GM18861 (cell line): ENCODE measurements at regions not wholly inside any gene's neighbourhood (a gene's known extent, or its start where the extent isn't known, plus 50 kb on each side); places are given as distances from the start of the nearest gene placed in this dataset.

Source experiments
- ATAC-seq: cut with Tn5 transposase; IDR thresholded peaks from one replicate; pipeline ENCODE4 v1.9.1; 2021; ENCODE audit not compliant: unreplicated experiment

GRCh38 chr15:77823736-77824135, 191.0 kb upstream of the LINGO1 start:
- no peak for ATAC-seq

DNA sequence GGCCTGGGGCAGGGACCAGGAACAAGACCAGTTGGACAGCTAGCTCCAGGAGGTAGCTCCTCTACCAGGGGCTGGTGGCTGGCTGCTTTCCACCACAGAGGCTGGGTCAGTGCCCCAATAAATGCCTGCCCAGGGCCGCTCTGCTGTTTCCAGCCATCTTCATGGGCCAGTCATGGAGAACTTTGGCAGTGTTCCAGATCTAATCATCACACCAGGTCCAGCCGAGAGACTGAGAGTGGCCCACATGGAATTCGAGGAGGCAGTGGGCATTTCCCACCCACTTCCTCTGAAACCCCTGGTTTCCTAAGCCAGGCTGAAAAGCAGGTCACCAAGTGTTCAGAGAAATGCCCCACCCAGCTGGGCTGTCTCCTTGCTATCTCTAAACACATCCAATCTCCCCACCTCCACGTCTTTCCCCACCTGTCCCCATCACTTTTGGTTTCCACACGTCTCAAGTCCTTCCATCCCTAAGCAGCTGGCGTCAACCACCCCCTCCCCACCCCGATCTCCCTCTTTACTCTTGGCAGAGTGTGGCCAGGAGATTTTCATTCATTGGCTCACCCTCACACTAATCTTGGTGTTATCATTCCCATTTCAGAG, 190.0 kb upstream of the LINGO1 start:
- no peak for ATAC-seq

DNA sequence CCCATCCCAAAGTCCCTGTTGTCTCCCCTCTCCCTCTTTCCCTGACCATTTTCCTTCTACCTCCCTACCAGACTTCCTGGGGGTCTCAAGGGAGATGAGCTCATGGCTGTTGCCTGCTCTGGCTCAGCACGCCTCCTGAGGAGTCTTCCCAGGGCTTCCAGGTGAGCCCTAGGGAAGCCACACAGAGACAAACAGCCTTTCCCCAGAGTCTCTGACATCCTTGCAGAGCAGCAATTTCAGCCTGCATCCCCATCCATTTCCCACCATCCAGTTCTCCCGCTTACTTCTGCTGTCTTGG, 189.2 kb upstream of the LINGO1 start:
- no peak for ATAC-seq

DNA sequence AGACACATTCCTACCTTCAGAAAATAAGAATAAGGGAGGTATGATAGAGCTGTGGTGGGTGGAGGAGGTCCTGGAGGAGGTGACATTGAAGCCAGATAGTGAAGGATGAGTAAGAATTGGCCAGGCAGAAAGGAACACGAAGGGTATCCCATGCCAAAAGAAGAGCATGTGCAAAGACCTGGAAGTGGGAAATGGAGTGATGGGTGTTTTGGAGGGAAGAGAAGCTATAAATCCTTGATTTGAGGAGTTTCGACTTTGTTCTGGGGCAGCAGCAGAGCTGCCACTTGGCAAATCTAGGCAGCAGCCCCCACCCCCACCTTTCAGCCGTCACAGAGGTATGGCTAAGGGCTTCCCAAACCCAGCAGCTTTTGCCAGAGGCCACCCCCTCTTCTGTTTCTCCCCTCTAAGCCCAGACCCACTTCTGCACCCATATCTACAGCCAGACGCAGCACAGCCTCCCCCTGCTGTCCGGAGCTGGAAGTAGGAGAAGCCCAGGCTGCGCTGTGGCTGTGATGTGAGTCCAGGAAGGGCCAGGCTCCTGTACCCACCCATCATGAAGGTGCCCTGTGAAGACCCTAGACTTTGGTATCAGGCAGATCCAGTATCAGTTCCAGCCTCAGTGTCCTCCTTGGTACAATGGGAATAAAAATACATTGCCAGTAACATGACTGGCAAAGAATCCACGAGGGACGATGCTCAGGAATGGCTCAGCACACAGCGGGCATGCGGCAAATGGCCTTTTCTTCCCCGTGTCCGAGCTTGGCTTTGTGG, 188.7 kb upstream of the LINGO1 start:
- ATAC-seq, result no peak

DNA sequence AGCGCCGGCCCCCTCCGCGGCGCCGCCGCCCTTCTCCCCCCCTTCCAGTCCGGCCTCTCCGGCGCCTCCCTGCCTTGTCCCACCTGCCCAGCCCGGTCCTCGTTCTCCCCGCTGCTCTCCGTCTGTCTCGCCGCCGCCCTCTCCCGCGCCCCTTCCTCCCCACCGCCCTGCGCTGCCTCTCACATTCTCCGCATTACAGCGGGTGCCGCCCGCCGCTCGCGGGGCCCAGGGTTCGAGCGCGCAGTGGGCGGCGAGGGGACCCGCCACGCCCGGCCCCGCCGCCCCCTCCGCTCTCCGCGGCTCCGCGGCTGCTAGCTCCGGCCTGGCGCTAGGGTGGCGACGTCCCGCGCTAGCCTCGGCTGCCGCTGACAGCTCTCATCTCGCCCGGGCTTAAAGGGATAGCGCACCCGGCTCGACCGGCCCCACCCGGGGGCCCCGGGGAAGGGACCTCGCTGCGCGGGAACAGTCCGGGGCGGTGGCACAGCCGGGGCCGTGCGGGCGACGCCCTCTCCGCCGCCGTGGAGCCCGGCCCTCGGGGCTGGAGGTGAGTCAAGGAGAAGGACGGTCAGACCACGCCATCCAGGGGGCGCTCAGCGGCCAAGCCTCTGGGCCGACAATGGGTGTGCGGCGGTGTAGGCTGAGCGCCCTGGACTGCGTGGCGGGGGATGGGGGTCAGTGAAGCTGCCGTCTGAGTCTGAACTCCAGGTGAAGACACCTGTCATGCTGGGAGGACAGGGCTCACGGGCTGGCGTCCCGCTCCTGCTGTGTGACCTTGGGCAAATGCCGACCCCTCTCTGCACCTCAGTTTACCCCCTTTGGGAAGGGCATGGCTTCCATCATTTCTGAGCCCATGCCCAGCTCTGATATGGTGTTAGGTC, 187.4 kb upstream of the LINGO1 start:
- ATAC-seq, result no peak

DNA sequence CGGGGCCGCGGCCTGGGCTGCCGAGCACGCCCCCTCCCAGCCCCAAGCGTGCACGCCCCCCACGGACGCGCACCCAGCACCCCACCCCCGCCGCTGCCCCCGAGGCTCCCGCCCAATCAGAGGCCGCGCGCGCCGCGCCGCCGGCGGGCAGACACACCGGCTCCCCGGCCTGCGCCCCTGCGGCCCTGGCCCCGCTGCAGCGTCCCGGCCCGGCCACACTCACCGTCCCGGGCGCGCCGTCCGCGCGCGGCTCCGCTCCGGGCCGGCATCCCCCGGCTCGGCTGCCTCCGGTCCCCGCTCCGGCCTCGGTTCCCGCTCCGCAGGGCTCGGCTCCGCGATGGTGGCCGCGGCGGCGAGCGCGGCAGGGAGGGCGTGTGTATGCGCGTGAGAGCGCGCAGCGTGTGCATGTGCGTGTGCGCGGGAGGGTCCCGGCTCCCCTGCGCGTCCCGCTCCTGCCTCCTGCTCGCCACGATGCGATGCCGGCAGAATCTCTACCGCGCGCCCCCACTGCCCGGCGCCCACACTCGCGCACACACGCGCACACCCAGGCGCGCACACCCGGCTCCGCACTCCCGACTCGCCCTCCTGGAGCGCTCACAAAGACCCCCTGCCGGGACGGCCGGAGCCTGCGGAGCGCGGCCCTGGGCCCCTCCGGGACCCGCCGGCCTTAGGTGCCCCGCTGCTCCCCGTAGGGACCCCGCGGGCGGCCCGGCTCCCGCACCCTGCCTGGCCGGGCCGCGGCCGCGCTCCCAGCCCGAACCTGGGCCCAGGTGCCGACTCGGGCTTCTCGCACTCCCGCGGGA, 186.5 kb upstream of the LINGO1 start:
- ATAC-seq, result no peak

DNA sequence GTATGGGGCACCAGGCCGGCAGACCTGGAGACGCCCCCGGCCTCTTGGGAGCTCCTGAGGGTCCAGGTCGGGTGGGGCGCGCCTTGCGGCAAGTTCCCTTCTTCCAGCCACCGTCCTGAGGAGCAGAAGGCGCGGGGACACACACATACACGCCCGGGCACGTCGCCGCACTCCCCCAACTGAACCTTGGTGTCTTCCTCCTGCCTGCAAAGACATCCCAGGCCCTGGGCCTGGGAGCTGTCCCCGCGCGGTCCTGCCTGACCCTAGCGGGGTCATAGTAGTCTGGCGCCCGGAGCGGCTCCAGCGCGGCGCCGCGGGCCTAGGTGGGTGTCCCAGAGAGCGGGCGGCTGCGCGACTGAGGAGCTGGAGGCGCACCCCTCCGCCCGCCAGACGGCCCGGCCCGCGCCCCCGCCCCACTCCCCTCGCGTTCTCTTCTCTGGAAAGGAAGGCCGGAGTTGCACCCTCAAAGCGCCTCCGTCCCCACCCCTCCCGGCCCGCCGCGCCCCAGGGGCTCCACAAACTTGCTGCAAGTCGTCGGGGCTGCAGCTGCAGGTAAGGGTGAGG, 185.9 kb upstream of the LINGO1 start:
- no peak for ATAC-seq

GRCh38 chr15:77817434-77817833, 184.7 kb upstream of the LINGO1 start:
- no peak for ATAC-seq

DNA sequence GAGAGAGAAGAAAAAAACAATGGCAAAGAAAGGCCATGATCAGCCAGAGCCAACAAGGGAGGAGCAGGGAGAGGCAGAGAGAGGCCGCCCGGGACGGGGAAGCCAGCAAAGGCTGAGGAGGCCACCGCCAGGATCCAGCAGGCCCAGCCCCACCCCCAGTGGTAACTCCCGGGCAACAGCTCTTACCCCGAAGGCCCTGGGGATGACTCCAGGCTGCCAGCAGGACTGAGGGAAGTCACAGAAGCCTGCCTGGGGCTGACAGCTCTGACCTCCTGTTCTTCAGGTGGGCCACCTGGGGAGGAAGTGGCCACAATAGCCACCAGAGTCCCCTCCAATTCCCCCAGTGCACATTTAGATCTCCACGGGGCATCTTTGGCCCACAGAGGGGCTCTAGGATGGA, 184.3 kb upstream of the LINGO1 start:
- ATAC-seq, result no peak

DNA sequence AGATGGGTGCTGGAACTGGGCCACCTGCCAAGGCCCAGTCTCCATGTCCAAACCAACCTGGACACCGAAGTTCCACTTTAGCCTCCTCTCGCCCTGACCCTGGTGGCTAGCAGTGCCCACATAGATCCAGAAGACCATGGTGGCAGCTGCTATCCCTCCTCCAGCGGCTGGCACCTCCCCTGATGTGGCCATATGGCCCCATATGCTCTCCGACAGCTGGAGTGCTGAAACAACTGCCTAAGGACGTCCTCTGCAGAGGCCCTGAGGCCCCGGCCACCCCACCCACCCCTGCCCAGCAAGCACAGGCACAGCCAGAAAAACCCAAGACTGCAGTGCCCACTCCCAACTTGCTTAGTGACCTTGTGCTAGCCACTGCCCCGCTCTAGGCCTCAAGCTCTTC, 182.3 kb upstream of the LINGO1 start:
- ATAC-seq, result no peak

DNA sequence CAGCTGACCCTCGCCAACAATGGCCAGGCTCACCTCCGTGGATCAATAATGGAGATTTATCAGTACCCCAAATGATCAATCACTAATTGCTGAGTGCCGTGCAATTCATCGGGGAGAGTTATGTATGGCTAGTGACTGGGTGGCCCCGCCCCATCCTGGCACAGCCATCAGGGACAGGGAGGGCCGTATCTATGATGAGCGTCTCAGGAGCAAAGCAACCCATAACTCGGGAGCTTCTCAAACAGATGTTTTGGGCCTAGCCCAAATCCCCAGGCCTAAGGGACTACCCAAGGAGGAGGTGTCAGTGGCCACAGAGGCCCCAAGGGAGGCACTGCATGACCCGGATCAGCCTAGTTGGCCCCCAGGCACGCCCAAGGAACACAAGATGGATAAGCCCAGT, 180.0 kb upstream of the LINGO1 start:
- ATAC-seq, result no peak

GRCh38 chr15:77811270-77811669, 178.6 kb upstream of the LINGO1 start:
- ATAC-seq, result no peak

DNA sequence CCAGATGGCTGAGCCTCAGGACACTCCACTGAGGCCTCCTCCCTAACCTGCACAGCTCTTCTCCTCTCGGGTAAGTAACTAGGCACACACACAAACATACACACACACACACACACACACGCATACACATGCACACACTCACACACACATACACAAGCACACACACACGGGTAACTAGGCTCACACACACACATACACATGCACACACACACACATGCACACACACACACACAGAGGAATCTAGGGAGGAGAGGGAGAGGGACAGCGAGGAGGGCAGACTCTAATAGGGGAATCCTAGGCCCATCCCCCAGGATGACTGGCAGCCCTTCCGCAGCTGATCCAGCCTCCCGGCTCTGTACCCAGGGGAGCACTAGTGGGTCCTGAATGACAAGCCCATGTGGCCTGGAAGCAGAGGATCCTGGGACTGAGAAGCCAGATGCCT, 177.4 kb upstream of the LINGO1 start:
- no peak for ATAC-seq

DNA sequence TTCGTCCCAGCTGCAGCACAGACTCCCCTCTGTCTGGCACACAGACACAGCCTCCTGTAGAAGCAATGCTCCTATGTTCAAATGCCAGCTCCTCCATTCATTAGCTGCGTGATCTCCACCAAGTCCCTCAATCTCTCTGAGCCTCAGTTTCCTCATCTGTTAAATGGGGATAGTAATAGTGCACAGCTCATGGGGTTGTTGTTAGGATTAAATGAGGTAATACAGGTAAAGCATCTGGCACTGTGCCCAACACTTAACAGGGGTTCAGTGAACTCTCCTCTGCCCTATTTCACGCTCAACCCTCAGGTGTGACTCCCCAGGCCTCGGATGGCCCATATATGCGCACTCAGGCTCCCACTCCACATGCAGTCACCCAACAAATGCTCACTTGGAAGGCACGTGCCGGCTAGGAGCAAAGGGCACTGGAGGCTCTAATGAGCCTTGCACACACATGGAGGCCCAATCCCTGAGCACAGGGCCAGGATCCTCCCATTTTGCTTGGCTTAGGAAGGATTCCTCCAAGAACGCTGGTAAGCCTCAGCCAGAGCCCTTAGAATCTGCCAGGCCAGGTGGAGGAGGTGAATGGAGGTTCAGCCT, 176.0 kb upstream of the LINGO1 start:
- ATAC-seq, result no peak

DNA sequence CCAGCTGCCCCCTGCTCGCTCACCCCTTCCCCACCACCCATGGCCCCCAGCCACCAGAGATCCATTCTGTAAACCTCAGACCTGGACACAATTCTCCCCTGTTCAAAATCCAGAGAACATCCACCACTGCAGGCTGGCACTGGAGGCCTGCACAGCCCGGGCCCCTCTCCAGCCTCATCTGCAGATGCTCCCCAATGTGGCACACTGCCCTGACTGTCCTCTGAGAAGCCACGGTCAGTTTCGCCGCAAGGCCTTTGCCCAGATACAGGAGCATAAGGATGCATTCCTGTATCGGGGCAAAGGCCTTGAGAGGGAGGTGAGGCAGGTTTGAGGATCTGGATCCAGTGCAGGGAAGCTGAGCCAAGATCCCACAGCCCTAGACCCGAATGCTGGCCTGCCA, 175.4 kb upstream of the LINGO1 start:
- ATAC-seq, result no peak

- no peak for ATAC-seq
These were observed 174.9 kb upstream of the LINGO1 start for GRCh38 chr15:77807611-77808010.

DNA sequence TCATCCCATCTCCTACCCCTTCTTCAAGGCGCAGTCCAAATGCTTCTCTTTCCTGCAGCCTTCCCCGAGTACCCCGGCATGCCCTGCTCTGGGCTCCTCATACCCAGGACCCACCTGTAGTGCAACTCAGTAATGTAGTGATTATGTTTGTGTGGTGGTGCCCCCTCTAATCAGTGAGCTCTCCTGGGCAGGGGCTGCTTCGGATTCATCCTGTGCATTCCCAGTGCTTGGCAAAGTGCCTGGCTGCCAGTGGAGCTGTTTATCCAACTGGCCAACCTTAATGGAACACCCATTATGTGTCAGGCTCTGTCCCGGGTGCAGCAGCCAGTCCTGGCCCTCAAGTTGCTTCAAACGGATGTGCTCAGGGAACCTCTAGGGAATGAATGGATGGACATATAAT, 174.4 kb upstream of the LINGO1 start:
- no peak for ATAC-seq

GRCh38 chr15:77804210-77804609, 171.5 kb upstream of the LINGO1 start:
- ATAC-seq, result no peak

DNA sequence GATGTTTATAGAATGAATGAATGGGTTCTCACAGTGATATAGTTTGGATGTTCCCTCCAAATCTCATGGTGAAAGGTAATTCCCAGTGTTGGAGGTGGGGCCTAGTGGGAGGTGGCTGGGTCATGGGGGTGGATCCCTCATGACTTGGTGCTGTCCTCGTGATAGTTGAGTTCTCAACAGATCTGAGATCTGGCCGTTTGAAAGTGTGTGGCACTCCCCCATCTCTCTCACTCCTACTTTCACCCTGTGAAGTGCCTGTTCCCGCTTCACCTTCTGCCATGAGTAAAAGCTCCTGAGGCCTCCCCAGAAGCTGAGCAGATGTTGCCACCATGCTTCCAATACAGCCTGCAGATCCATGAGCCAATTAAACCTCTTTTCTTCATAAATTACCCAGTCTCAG, 170.8 kb upstream of the LINGO1 start:
- no peak for ATAC-seq

DNA sequence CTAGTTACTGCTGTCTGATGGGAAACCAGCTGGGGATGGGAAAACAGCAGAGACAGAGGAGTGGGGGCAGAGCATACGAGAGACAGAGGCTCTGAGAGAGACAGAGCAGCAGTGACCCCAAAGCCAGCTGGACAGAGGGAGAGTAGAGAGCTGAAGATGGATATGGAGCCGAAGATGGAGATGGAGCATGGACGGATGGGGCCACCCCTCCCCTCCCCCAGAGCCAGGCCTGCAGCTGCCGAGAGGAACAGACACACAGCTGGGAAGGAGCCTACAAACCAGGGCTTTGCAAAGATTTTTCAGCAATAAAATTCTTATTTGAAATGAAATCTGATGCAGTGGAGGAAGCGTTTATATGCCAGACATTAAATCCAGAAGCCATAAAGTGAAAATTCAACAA, 167.6 kb upstream of the LINGO1 start:
- ATAC-seq, result no peak

DNA sequence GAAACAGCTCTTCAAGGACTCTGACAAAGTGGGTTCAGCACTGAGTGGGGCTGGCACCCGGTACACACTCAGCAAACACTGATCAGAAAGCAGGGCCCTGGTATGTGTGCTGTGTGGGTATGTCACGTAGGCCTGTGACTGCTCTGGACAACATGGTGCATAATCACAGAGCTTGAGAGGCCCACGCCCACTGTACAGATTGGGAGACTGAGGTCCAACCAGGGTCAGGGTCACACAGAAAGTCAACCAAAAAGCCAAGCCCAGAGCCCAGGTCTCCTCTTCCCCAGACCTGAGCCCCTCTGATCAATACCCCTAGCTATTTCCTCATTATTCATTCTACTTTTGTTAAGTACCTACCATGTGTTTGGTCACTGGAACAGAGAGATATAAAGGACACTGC, 166.1 kb upstream of the LINGO1 start:
- no peak for ATAC-seq
